WTC11 (cell line): ENCODE measurements at regions not wholly inside any gene's neighbourhood (a gene's known extent, or its start where the extent isn't known, plus 50 kb on each side); places are given as distances from the start of the nearest gene placed in this dataset.

Experiments
- ATAC-seq: fragments of 200-7000 bp; cut with Tn5 transposase; 2 replicates; pipeline ENCODE4 v1.10.0; 2021; ENCODE audit warnings: mild to moderate bottlenecking, moderate library complexity
- CTCF ChIA-PET: fragments of 300-600 bp; sonication (Branson Sonifier 250); formaldehyde crosslinking; loops from one replicate; lab custom pipeline; 2021; ENCODE audit warnings: antibody characterized with exemption; lab: Charles Lee
- POLR2A ChIA-PET: fragments of 350-600 bp; sonication (Branson Sonifier 250); formaldehyde crosslinking; loops from one replicate; lab custom pipeline; 2021; ENCODE audit warnings: antibody characterized with exemption; lab: Charles Lee
- DNase-seq: peaks from one replicate; pipeline ENCODE4 v3.0.0; 2021; ENCODE audit warnings: low spot score
- H3K27ac Mint-ChIP-seq: 2 replicates; pipeline ENCODE4 v1.8.0; 2021; ENCODE audit warnings: mixed read lengths
- H3K27me3 Mint-ChIP-seq: 2 replicates; pipeline ENCODE4 v1.8.0; 2021; ENCODE audit warnings: low read depth, mild to moderate bottlenecking, moderate library complexity, mixed read lengths
- H3K36me3 Mint-ChIP-seq: 2 replicates; pipeline ENCODE4 v1.8.0; 2021; ENCODE audit warnings: mixed read lengths
- H3K4me1 Mint-ChIP-seq: 2 replicates; pipeline ENCODE4 v1.8.0; 2022; ENCODE audit warnings: mixed read lengths
- H3K4me3 Mint-ChIP-seq: 2 replicates; pipeline ENCODE4 v1.8.0; 2021; ENCODE audit warnings: mild to moderate bottlenecking, moderate library complexity, mixed read lengths
- H3K9me3 Mint-ChIP-seq: 2 replicates; pipeline ENCODE4 v1.8.0; 2021; ENCODE audit warnings: mixed read lengths
- ATF3 ChIP-seq: sonication (generic); formaldehyde crosslinking; conservative IDR thresholded peaks from 2 replicates; pipeline ENCODE4 v1.8.1; 2022; ENCODE audit warnings: mild to moderate bottlenecking, missing genetic modification reagents
- ATF6 ChIP-seq: sonication (generic); formaldehyde crosslinking; IDR thresholded peaks from 2 replicates; pipeline ENCODE4 v1.8.1; 2023; ENCODE audit warnings: mild to moderate bottlenecking, missing genetic modification reagents
- EMX1 ChIP-seq: fragments of 250-450 bp; sonication (Bioruptor Pico); IDR thresholded peaks from 2 replicates; pipeline ENCODE4 v1.8.0; 2021; ENCODE audit warnings: mild to moderate bottlenecking
- ERG ChIP-seq: fragments of 250-450 bp; sonication (Bioruptor Pico); IDR thresholded peaks from 2 replicates; pipeline ENCODE4 v1.8.0; 2021; ENCODE audit warnings: mild to moderate bottlenecking
- FOXJ3 ChIP-seq: sonication (generic); formaldehyde crosslinking; IDR thresholded peaks from 2 replicates; pipeline ENCODE4 v1.9.0; 2021; ENCODE audit warnings: missing genetic modification reagents, mild to moderate bottlenecking, borderline replicate concordance
- FOXK1 ChIP-seq: sonication (generic); formaldehyde crosslinking; IDR thresholded peaks from 2 replicates; pipeline ENCODE4 v1.8.0; 2022; ENCODE audit warnings: mild to moderate bottlenecking, moderate library complexity, missing genetic modification reagents
- FOXP4 ChIP-seq: sonication (generic); formaldehyde crosslinking; IDR thresholded peaks from 2 replicates; pipeline ENCODE4 v1.8.0; 2022; ENCODE audit warnings: mild to moderate bottlenecking, missing genetic modification reagents
- GABPB1 ChIP-seq: sonication (generic); formaldehyde crosslinking; IDR thresholded peaks from 2 replicates; pipeline ENCODE4 v1.8.1; 2023; ENCODE audit warnings: mild to moderate bottlenecking, missing genetic modification reagents
- JAZF1 ChIP-seq: fragments of 250-450 bp; sonication (Bioruptor Pico); IDR thresholded peaks from 2 replicates; pipeline ENCODE4 v1.9.0; 2021; ENCODE audit warnings: moderate library complexity, mild to moderate bottlenecking, inconsistent platforms
- PRRX2 ChIP-seq: fragments of 250-450 bp; sonication (Bioruptor Pico); IDR thresholded peaks from 2 replicates; pipeline ENCODE4 v1.8.0; 2021; ENCODE audit warnings: mild to moderate bottlenecking
- TEAD4 ChIP-seq: sonication (generic); formaldehyde crosslinking; IDR thresholded peaks from 2 replicates; pipeline ENCODE4 v1.8.0; 2022; ENCODE audit warnings: mild to moderate bottlenecking, missing genetic modification reagents
- ZNF219 ChIP-seq: sonication (generic); formaldehyde crosslinking; IDR thresholded peaks from 2 replicates; pipeline ENCODE4 v1.8.0; 2023; ENCODE audit warnings: missing genetic modification reagents, mild to moderate bottlenecking, borderline replicate concordance
- ZNF232 ChIP-seq: sonication (generic); formaldehyde crosslinking; IDR thresholded peaks from 2 replicates; pipeline ENCODE4 v1.8.0; 2022; ENCODE audit warnings: mild to moderate bottlenecking, missing genetic modification reagents
- ZNF416 ChIP-seq: fragments of 250-450 bp; sonication (Bioruptor Pico); IDR thresholded peaks from 2 replicates; pipeline ENCODE4 v1.9.0; 2021; ENCODE audit warnings: mild to moderate bottlenecking, inconsistent platforms
- TF ChIP-seq, protein P1 (sequence below): sonication (generic); formaldehyde crosslinking; IDR thresholded peaks from 2 replicates; pipeline ENCODE4 v1.8.0; 2022; ENCODE audit warnings: mild to moderate bottlenecking, missing genetic modification reagents
- TF ChIP-seq, protein P2 (sequence below): sonication (generic); formaldehyde crosslinking; conservative IDR thresholded peaks from 2 replicates; pipeline ENCODE4 v1.8.1; 2023; ENCODE audit warnings: mild to moderate bottlenecking, low read depth, missing genetic modification reagents, moderate library complexity
- TF ChIP-seq, protein P3 (sequence below): fragments of 250-450 bp; sonication (Bioruptor Pico); IDR thresholded peaks from 2 replicates; pipeline ENCODE4 v1.9.0; 2021; ENCODE audit warnings: mild to moderate bottlenecking, borderline replicate concordance
- TF ChIP-seq, protein P4 (sequence below): sonication (generic); formaldehyde crosslinking; IDR thresholded peaks from 2 replicates; pipeline ENCODE4 v1.8.1; 2022; ENCODE audit warnings: mild to moderate bottlenecking, moderate library complexity, missing genetic modification reagents
- TF ChIP-seq, protein P5 (sequence below): fragments of 200-600 bp; IDR thresholded peaks from 2 replicates; pipeline ENCODE4 v1.8.0; 2022; ENCODE audit warnings: antibody characterized with exemption

GRCh38 chr2:83282043-83282795 lies 1176.9 kb downstream of the SUCLG1 start:
- ChIA-PET POLR2A (no interaction called here), CTCF (no interaction called here)
- ATAC-seq = no peak
- H3K9me3 Mint-ChIP-seq = peaks cover 35% of the 10 kb centered on the region
- peak overlapping the region; percentile 85 for H3K27ac Mint-ChIP-seq
- H3K36me3 Mint-ChIP-seq = peaks cover 47% of the 10 kb centered on the region
- no peak for DNase-seq
- H3K4me1 Mint-ChIP-seq = peaks cover 43% of the 10 kb centered on the region
- H3K27me3 Mint-ChIP-seq = no peaks in the 10 kb centered on the region
- no peak overlapping the region for H3K4me3 Mint-ChIP-seq
- TF ChIP-seq, protein P1, sequence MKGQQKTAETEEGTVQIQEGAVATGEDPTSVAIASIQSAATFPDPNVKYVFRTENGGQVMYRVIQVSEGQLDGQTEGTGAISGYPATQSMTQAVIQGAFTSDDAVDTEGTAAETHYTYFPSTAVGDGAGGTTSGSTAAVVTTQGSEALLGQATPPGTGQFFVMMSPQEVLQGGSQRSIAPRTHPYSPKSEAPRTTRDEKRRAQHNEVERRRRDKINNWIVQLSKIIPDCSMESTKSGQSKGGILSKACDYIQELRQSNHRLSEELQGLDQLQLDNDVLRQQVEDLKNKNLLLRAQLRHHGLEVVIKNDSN (CRISPR knock-in tag) = no peak
- TF ChIP-seq ERG (CRISPR knock-in tag) = no peak
- TF ChIP-seq, protein P2, sequence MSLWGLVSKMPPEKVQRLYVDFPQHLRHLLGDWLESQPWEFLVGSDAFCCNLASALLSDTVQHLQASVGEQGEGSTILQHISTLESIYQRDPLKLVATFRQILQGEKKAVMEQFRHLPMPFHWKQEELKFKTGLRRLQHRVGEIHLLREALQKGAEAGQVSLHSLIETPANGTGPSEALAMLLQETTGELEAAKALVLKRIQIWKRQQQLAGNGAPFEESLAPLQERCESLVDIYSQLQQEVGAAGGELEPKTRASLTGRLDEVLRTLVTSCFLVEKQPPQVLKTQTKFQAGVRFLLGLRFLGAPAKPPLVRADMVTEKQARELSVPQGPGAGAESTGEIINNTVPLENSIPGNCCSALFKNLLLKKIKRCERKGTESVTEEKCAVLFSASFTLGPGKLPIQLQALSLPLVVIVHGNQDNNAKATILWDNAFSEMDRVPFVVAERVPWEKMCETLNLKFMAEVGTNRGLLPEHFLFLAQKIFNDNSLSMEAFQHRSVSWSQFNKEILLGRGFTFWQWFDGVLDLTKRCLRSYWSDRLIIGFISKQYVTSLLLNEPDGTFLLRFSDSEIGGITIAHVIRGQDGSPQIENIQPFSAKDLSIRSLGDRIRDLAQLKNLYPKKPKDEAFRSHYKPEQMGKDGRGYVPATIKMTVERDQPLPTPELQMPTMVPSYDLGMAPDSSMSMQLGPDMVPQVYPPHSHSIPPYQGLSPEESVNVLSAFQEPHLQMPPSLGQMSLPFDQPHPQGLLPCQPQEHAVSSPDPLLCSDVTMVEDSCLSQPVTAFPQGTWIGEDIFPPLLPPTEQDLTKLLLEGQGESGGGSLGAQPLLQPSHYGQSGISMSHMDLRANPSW (CRISPR knock-in tag) = no peak
- no peak for TF ChIP-seq FOXP4 (CRISPR knock-in tag)
- no peak for TF ChIP-seq ATF6
- TF ChIP-seq ZNF416 (CRISPR knock-in tag) = no peak
- no peak for TF ChIP-seq TEAD4 (CRISPR knock-in tag)
- TF ChIP-seq, protein P3, sequence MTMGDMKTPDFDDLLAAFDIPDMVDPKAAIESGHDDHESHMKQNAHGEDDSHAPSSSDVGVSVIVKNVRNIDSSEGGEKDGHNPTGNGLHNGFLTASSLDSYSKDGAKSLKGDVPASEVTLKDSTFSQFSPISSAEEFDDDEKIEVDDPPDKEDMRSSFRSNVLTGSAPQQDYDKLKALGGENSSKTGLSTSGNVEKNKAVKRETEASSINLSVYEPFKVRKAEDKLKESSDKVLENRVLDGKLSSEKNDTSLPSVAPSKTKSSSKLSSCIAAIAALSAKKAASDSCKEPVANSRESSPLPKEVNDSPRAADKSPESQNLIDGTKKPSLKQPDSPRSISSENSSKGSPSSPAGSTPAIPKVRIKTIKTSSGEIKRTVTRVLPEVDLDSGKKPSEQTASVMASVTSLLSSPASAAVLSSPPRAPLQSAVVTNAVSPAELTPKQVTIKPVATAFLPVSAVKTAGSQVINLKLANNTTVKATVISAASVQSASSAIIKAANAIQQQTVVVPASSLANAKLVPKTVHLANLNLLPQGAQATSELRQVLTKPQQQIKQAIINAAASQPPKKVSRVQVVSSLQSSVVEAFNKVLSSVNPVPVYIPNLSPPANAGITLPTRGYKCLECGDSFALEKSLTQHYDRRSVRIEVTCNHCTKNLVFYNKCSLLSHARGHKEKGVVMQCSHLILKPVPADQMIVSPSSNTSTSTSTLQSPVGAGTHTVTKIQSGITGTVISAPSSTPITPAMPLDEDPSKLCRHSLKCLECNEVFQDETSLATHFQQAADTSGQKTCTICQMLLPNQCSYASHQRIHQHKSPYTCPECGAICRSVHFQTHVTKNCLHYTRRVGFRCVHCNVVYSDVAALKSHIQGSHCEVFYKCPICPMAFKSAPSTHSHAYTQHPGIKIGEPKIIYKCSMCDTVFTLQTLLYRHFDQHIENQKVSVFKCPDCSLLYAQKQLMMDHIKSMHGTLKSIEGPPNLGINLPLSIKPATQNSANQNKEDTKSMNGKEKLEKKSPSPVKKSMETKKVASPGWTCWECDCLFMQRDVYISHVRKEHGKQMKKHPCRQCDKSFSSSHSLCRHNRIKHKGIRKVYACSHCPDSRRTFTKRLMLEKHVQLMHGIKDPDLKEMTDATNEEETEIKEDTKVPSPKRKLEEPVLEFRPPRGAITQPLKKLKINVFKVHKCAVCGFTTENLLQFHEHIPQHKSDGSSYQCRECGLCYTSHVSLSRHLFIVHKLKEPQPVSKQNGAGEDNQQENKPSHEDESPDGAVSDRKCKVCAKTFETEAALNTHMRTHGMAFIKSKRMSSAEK (CRISPR knock-in tag) = no peak
- TF ChIP-seq ZNF219 = no peak
- TF ChIP-seq EMX1 (CRISPR knock-in tag) = no peak
- no peak for TF ChIP-seq PRRX2
- TF ChIP-seq ATF3 = no peak
- TF ChIP-seq, protein P4, sequence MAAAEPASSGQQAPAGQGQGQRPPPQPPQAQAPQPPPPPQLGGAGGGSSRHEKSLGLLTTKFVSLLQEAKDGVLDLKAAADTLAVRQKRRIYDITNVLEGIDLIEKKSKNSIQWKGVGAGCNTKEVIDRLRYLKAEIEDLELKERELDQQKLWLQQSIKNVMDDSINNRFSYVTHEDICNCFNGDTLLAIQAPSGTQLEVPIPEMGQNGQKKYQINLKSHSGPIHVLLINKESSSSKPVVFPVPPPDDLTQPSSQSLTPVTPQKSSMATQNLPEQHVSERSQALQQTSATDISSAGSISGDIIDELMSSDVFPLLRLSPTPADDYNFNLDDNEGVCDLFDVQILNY = no peak
- no peak for TF ChIP-seq ZNF232 (CRISPR knock-in tag)
- TF ChIP-seq FOXK1 (CRISPR knock-in tag) = no peak
- TF ChIP-seq FOXJ3 (CRISPR knock-in tag) = no peak
- no peak for TF ChIP-seq JAZF1 (CRISPR knock-in tag)
- no peak for TF ChIP-seq GABPB1 (CRISPR knock-in tag)
- TF ChIP-seq, protein P5, sequence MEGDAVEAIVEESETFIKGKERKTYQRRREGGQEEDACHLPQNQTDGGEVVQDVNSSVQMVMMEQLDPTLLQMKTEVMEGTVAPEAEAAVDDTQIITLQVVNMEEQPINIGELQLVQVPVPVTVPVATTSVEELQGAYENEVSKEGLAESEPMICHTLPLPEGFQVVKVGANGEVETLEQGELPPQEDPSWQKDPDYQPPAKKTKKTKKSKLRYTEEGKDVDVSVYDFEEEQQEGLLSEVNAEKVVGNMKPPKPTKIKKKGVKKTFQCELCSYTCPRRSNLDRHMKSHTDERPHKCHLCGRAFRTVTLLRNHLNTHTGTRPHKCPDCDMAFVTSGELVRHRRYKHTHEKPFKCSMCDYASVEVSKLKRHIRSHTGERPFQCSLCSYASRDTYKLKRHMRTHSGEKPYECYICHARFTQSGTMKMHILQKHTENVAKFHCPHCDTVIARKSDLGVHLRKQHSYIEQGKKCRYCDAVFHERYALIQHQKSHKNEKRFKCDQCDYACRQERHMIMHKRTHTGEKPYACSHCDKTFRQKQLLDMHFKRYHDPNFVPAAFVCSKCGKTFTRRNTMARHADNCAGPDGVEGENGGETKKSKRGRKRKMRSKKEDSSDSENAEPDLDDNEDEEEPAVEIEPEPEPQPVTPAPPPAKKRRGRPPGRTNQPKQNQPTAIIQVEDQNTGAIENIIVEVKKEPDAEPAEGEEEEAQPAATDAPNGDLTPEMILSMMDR = no peak
